ENCODE measurements at regions not wholly inside any gene's neighbourhood (a gene's known extent, or its start where the extent isn't known, plus 50 kb on each side); places are given as distances from the start of the nearest gene placed in this dataset.
"Not testable (repeated sequence)": the region's sequence is repeated elsewhere in the genome, so short reads cannot be mapped to it uniquely, and the experiment has no call there.

DNA sequence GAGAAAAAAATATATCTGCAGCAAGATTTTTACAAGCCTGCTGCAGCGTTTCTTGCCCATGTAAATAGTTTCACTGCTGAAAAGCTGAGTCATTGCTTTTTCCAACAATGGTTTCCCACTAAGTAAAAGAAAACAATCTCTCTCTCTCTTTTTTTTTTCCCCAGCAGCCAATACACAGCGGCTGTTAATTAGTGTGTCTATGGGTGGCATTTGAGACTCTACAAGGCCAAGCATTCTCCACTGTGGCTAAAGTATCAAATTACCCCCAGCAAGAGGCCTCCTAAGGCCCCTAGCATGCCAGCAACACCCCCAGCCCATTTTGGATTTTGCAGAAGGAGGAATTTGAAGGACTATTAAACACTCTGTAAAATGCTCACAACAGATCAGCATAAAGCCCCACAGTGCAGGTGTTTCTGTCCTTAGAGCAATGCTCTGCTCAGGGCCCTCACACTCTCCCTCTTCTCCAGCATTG is 837.4 kb downstream of the TRIML1 start:
- ChIA-PET CTCF (no interaction called here), POLR2A (no interaction called here)
- in situ Hi-C loops (cut with HindIII; ENCODE audit: low pct_unique_long_range_greater_than_20kb, low sequenced_read_pairs) (no loop called here), intact Hi-C loops (cut with micrococcal nuclease; ENCODE audit: unreplicated experiment) (no loop called here)
- Histone ChIP-seq H3K27ac (ENCODE audit: low read length) (no peak overlapping the region; the same call in 1 of the 2 replicates), H3K9me3 (ENCODE audit: control insufficient read depth, insufficient read depth, low read depth, low read length) (no peaks in the 10 kb centered on the region), H3K27me3 (ENCODE audit: control insufficient read depth, insufficient read depth, low read length) (no peaks in the 10 kb centered on the region), H3K4me1 (ENCODE audit: control insufficient read depth, insufficient read depth, low read length) (peaks cover 6% of the 10 kb centered on the region; the same call in 1 of the 2 replicates), H3K36me3 (ENCODE audit: control insufficient read depth, insufficient read depth, low read length) (no peaks in the 10 kb centered on the region), H3K4me3 (ENCODE audit: low read depth in 2 of 2, low read length in 2 of 2) (no peak overlapping the region)
- ATAC-seq: peak; percentile 58; the same call in 1 of the 2 replicates
- no peak for DNase-seq (ENCODE audit: low read depth, low spot score)
- no TSS peak for BruUV-seq (replicated peaks)
- TF ChIP-seq TCF7L2 (IDR thresholded peaks at IDR 0.05; ENCODE audit: low read depth, low read length) (no peak), POLR2AphosphoS5 (IDR thresholded peaks at IDR 0.05; ENCODE audit: low read depth, low read length) (no peak), CTCF (IDR thresholded peaks at IDR 0.05) (no peak), SIN3A (IDR thresholded peaks at IDR 0.05; ENCODE audit: borderline replicate concordance, insufficient read depth, low read depth, low read length) (no peak)
- TF ChIP-seq, protein P1, sequence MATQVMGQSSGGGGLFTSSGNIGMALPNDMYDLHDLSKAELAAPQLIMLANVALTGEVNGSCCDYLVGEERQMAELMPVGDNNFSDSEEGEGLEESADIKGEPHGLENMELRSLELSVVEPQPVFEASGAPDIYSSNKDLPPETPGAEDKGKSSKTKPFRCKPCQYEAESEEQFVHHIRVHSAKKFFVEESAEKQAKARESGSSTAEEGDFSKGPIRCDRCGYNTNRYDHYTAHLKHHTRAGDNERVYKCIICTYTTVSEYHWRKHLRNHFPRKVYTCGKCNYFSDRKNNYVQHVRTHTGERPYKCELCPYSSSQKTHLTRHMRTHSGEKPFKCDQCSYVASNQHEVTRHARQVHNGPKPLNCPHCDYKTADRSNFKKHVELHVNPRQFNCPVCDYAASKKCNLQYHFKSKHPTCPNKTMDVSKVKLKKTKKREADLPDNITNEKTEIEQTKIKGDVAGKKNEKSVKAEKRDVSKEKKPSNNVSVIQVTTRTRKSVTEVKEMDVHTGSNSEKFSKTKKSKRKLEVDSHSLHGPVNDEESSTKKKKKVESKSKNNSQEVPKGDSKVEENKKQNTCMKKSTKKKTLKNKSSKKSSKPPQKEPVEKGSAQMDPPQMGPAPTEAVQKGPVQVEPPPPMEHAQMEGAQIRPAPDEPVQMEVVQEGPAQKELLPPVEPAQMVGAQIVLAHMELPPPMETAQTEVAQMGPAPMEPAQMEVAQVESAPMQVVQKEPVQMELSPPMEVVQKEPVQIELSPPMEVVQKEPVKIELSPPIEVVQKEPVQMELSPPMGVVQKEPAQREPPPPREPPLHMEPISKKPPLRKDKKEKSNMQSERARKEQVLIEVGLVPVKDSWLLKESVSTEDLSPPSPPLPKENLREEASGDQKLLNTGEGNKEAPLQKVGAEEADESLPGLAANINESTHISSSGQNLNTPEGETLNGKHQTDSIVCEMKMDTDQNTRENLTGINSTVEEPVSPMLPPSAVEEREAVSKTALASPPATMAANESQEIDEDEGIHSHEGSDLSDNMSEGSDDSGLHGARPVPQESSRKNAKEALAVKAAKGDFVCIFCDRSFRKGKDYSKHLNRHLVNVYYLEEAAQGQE (IDR thresholded peaks at IDR 0.05; ENCODE audit: insufficient read depth in 1 of 2, low read depth in 2 of 2, low read length in 1 of 2): no peak

DNA sequence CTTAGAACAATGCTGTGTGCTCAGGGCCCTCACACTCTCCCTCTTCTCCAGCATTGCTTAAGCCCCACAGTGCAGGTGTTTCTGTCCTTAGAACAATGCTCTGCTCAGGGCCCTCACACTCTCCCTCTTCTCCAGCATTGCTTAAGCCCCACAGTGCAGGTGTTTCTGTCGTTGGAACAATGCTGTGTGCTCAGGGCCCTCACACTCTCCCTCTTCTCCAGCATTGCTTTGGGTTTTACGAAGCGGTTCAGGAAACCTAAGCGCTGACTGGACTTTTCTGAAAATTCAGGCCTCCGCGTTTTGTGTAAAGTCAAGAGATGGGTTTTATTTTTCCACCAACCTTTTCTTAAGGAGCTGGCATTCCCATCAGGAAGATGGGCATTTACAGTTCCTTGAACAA is 838.0 kb downstream of the TRIML1 start:
- H3K4me3 ChIP-seq (ENCODE audit: low read depth in 2 of 2, low read length in 2 of 2); BruUV-seq (replicated peaks); H3K27ac ChIP-seq (ENCODE audit: low read length): not testable (repeated sequence)

GRCh38 chr4:188984518-188984917 is 845.3 kb downstream of the TRIML1 start:
- ATAC-seq (no peak), DNase-seq (ENCODE audit: low read depth, low spot score) (no peak)
- TF ChIP-seq, protein P1 (IDR thresholded peaks at IDR 0.05; ENCODE audit: insufficient read depth in 1 of 2, low read depth in 2 of 2, low read length in 1 of 2): no peak
- no peak for TF ChIP-seq SIN3A (IDR thresholded peaks at IDR 0.05; ENCODE audit: borderline replicate concordance, insufficient read depth, low read depth, low read length)
- no peak for TF ChIP-seq CTCF (IDR thresholded peaks at IDR 0.05)
- no peak for TF ChIP-seq POLR2AphosphoS5 (IDR thresholded peaks at IDR 0.05; ENCODE audit: low read depth, low read length)
- no peak for TF ChIP-seq TCF7L2 (IDR thresholded peaks at IDR 0.05; ENCODE audit: low read depth, low read length)
- Histone ChIP-seq H3K9me3 (ENCODE audit: control insufficient read depth, insufficient read depth, low read depth, low read length) (peaks cover 10% of the 10 kb centered on the region; the same call in 1 of the 2 replicates), H3K27ac (ENCODE audit: low read length) (no peak overlapping the region), H3K27me3 (ENCODE audit: control insufficient read depth, insufficient read depth, low read length) (no peaks in the 10 kb centered on the region), H3K4me1 (ENCODE audit: control insufficient read depth, insufficient read depth, low read length) (no peaks in the 10 kb centered on the region), H3K4me3 (ENCODE audit: low read depth in 2 of 2, low read length in 2 of 2) (no peak overlapping the region), H3K36me3 (ENCODE audit: control insufficient read depth, insufficient read depth, low read length) (no peaks in the 10 kb centered on the region)
- POLR2A ChIA-PET: no interaction called here
- intact Hi-C loops (cut with micrococcal nuclease; ENCODE audit: unreplicated experiment) (no loop called here), in situ Hi-C loops (cut with HindIII; ENCODE audit: low pct_unique_long_range_greater_than_20kb, low sequenced_read_pairs) (no loop called here)
- BruUV-seq (replicated peaks): no TSS peak
- CTCF ChIA-PET: no interaction called here

More for the DNA sequence above, 838.0 kb downstream of the TRIML1 start:
- CTCF ChIA-PET; DNase-seq (ENCODE audit: low read depth, low spot score); H3K27me3 ChIP-seq (ENCODE audit: control insufficient read depth, insufficient read depth, low read length); H3K4me1 ChIP-seq (ENCODE audit: control insufficient read depth, insufficient read depth, low read length); H3K36me3 ChIP-seq (ENCODE audit: control insufficient read depth, insufficient read depth, low read length); ATAC-seq; in situ Hi-C loops (cut with HindIII; ENCODE audit: low pct_unique_long_range_greater_than_20kb, low sequenced_read_pairs); H3K9me3 ChIP-seq (ENCODE audit: control insufficient read depth, insufficient read depth, low read depth, low read length); intact Hi-C loops (cut with micrococcal nuclease; ENCODE audit: unreplicated experiment): not testable (repeated sequence)
- POLR2A ChIA-PET: interaction anchor here (0.6 kb wide), 1 partner anchor 1210 kb away, joined by 12 read pairs; no protein-coding TSS in a partner anchor
